ENCODE measurements at regions not wholly inside any gene's neighbourhood (a gene's known extent, or its start where the extent isn't known, plus 50 kb on each side); places are given as distances from the start of the nearest gene placed in this dataset.

GRCh38 chr19:32197896-32198882, 147.2 kb upstream of the ZNF507 start:
- intact Hi-C loops (cut with micrococcal nuclease): no loop called here

DNA sequence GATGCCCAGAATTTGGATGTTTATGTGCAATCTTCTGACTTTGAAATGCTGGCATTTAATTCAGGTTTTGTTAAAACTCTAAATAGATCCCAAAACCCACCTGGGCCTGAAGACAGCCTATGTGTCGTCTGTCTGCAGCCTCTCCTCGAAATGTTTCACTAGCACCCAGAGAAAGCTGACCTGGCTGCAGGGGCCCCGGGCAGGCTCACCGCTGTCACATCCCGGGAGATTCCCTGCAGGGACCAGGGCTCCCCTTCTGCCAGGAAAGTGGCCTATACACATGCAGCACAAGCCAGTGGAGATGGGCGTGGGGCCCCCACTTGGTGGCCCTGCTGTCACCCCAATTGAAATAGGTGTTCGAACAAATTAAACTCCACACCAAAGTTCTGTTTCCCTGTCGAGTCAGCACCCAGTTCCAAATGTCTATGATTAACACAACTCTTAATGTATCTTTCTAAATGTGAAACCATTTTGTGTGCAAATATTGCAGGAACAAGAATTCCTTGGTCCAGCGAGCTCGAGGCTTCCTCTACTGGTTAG, 145.8 kb upstream of the ZNF507 start:
- intact Hi-C loops (cut with micrococcal nuclease): no loop called here

DNA sequence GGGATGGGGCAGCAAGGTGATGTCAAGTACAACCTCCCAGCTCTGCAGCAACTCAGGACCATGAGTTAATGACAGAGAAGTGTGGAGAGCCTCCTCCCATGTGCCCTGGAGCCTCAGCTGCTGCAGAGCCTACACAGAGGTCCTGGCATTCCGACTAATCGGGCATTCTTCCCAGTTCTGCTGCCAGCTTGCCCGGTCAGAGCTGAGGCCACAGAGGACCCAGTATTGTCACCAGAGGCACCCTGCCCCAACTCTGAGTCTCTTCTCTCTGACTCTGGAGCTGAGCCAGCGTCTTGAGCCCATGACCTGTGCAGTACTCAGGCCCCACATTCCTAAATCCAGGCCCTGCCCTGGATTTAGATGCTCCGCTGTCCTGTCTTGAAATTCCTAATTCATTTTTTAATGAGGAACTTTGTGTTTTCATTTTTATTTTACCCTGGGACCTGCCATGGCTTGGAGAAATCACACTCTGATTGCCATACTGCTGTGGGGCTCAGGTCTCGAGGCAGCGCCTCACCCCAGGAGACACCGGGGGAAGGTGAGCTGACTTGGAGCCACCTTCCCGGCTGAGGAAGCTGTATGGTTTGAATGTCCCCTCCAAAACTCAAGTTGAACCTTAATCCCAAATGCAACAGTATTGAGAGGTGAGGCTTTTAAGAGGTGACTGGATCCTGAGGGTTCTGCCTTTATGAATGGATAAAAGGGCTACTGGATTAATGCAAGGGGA, 144.9 kb upstream of the ZNF507 start:
- intact Hi-C loops (cut with micrococcal nuclease): no loop called here

DNA sequence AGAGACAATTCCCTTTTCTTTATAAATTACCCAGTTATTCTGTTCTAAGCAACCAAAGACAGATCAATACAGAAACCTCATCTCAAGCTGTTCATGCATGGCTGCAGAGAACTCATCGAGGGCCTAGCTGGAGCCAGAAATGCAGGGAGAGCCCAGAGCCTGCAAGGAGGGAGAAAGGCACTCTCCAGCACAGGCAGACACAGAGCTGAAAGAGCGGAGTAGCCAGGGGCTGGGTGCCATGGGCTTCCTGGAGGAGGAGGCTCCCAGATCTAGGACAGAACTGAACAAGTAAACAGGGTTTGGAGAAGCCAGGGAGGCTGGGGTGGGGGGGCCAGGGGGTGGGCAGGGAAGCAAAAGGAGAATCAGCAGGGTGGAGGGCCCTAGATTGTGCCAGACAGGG, 144.2 kb upstream of the ZNF507 start:
- intact Hi-C loops (cut with micrococcal nuclease): no loop called here

DNA sequence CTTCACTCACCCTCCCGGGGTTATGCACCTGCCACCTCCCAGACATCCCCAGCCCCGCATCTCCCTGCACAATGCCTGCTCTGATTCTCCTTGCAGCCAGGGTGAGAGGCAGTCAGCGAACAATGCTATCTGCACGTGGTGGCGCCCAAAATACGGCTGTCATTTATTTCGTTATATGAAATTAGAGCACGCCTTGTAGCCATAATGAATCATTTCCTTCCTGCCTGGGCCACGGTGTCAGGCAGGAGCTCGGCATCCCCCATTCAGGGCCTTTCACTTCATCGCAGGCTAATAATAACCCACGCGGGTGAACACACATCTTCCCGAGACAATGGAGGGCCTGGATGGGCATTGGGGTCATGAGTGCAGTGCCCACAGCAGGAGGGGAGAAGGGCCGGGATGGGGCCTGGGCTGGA, 143.8 kb upstream of the ZNF507 start:
- intact Hi-C loops (cut with micrococcal nuclease): no loop called here

- intact Hi-C loops (cut with micrococcal nuclease): no loop called here
Measured at GRCh38 chr19:32202244-32202643, 143.2 kb upstream of the ZNF507 start.

DNA sequence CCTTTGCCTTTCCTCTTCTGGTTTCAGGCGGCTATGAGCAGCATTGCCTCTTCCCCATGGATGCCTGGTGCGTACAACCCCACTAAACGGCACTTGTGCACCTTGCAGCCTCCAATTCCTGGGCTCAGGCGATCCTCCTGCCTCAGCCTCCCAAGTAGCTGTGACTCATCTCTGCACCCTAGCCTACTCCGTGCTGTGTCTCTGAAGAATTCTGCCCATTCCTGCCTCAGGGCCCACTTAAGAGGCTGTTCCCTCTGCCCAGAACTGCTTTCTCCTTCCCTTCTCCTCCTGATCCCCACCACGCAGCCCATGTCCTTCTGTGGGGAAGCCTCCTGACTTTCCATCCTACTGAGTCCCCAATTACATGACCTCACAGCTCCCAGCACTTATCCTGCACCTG, 142.2 kb upstream of the ZNF507 start:
- intact Hi-C loops (cut with micrococcal nuclease): no loop called here

GRCh38 chr19:32206065-32206464, 139.3 kb upstream of the ZNF507 start:
- intact Hi-C loops (cut with micrococcal nuclease): no loop called here

- intact Hi-C loops (cut with micrococcal nuclease): no loop called here
Measured at GRCh38 chr19:32208060-32208459, 137.3 kb upstream of the ZNF507 start.

DNA sequence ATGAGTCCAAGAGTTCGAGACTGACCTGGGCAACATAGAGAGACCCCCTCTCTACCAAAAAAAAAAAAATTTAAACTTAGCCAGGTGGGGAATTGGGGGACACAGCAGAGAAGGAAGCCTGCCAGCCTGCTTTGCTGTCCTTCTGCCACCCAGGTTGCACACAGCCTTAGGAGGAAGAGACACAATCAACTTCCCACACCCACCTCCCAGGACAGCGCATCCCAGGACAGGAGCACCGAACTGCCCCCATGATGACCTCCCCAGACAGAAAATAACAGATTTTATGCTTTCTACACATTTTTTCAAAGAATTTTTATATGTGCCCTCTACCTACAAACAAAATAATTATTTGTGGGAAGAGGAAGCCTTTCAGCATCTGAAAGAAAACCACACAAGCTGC, 126.0 kb upstream of the ZNF507 start:
- intact Hi-C loops (cut with micrococcal nuclease): no loop called here

- intact Hi-C loops (cut with micrococcal nuclease): loop anchor here (5.0 kb wide), 2 partner anchors 1538 to 1553 kb away; no protein-coding TSS in a partner anchor
Measured at GRCh38 chr19:32219881-32220472, 125.4 kb upstream of the ZNF507 start.

GRCh38 chr19:32220951-32221350, 124.5 kb upstream of the ZNF507 start:
- intact Hi-C loops (cut with micrococcal nuclease): loop anchor here (5.0 kb wide), 2 partner anchors 1539 to 1554 kb away; no protein-coding TSS in a partner anchor

GRCh38 chr19:32222556-32222955, 122.9 kb upstream of the ZNF507 start:
- intact Hi-C loops (cut with micrococcal nuclease): loop anchor here (5.0 kb wide), 2 partner anchors 1540 to 1555 kb away; no protein-coding TSS in a partner anchor

DNA sequence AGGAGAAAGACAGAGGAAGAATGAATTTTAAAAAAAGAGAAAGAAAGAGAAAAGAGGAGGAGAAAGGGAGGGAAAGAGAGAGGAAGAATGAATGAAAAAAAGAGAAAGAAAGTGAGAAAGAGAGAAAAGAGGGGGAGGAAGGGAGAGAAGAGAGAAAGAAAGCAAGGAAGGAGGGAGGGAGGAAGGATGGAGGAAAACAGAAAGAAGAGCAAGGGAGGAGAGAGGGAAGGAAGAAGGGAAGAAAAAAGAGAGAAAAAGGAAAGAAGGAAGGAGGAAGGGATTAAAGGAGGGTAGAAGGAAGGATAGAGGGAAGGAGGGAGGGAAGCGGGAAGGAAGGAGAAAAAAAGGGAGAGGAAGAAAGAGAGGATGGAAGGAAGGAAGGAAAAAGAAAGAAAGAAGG, 122.3 kb upstream of the ZNF507 start:
- intact Hi-C loops (cut with micrococcal nuclease): loop anchor here (5.0 kb wide), 2 partner anchors 1541 to 1556 kb away; no protein-coding TSS in a partner anchor

GRCh38 chr19:32223595-32224370, 121.6 kb upstream of the ZNF507 start:
- intact Hi-C loops (cut with micrococcal nuclease): loop anchor here (1.0 to 5.0 kb wide), 3 partner anchors 1438 to 1556 kb away; no protein-coding TSS in a partner anchor

DNA sequence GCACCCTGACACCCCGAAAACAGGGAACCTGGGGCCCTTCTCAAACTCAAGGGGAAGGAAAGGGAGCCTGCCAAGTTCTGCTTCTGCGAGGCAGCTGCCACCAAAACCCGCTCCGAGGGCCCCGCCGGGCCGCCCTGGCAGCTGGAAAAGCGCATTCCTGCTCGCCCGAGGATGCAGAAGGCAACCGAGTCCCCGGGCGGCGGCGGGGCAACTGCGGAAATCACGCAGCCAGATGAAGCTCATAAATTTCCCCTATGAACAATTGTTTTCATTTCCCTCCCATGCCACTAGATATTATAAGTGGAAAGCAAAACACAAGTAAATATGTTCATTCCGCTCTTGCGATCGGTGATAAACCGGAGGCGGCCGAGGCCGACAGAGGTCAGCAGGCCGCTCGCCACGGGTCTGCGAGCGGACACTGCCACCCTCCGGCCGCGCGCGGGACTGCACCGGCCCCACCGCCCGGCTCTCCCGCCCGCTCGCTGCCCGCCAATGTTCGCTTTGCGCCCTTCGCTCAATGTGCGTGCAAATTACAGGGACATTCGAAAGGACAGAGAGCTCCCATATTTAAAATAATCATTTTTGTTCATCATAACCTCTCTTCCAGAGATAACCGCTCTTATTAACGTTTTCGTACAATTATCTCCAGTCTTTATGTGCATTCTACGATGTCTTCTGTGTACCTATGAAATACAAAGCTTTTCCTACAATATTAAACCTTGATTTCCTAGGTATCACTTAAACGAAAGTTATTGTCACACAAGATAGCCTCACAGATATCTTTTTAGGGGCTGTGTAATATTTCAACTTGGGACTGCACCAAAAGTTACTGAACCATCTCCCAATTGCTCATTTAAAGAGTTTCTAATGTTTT, 120.8 kb upstream of the ZNF507 start:
- intact Hi-C loops (cut with micrococcal nuclease): loop anchor here (1.0 to 5.0 kb wide), 3 partner anchors 1439 to 1557 kb away; no protein-coding TSS in a partner anchor

DNA sequence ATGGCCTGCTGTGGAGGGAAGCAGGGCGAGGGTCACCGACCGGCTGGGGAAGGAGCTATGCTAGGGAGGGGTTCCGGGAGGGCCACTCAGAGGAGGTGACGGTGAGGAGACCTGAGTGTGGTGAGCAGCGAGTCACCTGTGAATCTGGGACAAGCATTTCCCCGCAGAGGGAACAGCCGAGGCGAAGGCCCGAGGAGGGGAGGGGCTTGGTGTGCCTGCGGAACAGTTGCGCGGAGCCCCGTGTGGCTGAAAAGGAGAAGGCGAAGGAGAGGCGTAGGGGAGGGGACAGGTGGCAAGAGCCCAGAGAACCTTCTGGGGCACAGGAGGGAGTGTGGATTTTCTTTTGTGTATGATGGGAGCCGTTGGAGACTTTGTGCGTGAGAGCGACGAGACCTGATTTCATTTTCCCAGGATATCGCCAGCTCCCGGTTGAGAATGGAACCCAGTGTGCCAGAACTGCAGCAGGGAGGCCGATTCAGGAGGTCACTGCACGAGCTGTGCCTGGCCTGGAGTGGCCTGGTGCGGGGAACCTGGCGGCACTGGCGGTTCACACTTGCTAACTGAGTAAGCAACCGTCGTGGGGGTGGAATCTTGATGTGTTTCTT, 117.7 kb upstream of the ZNF507 start:
- intact Hi-C loops (cut with micrococcal nuclease): no loop called here

GRCh38 chr19:32230441-32230840, 115.0 kb upstream of the ZNF507 start:
- intact Hi-C loops (cut with micrococcal nuclease): no loop called here

- intact Hi-C loops (cut with micrococcal nuclease): no loop called here
Measured at GRCh38 chr19:32231020-32231419, 114.4 kb upstream of the ZNF507 start.

Data from T-helper 2 cell treated with Interferon-gamma antibody and Interleukin-4, amounts not matched to agents 100 ng/mL and 5 ng/mL, for 36 hours (primary cell).